ENCODE measurements at regions not wholly inside any gene's neighbourhood (a gene's known extent, or its start where the extent isn't known, plus 50 kb on each side); places are given as distances from the start of the nearest gene placed in this dataset.

DNA sequence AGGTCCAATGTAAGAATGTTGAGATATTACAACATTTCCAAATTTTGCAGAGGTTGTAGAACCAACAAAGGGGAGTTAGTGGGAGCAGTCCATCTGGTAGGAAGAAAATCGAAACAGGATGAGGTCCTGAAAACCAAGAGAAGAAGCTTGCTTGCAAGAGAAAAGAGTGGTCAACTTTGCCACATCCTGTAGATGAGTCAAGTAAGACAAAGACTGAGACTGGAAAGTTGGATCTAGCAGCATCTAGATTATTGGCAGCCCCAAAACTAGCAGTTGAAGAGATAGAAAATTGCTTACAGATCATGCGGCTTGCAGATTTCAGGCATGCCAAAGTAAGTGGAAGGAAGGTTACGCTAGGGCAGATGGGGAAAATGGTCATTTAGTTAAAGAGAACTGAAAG is 378.9 kb downstream of the GRB14 start:
- DNase-seq (ENCODE audit: low read depth in 1 of 2, low spot score in 2 of 2), result no peak
- H3K56ac ChIP-seq (replicated peaks; ENCODE audit: insufficient read length, low read depth, low read length), result no peak overlapping the region
- no peak overlapping the region for H3K14ac ChIP-seq (ENCODE audit: insufficient read length)
- H3K36me3 ChIP-seq (ENCODE audit: control insufficient read depth in 2 of 4, insufficient read depth in 4 of 4, low read length in 3 of 4), result no peaks in the 10 kb centered on the region
- 98% methylated on average over 3 of the region's 3 CpGs; no CpG with 5 or more reads in 1 of the 2 experiments for WGBS, 2 experiments (ENCODE audit: extremely low coverage in 1 of 2, insufficient coverage in 1 of 2, insufficient read length in 1 of 2, insufficient replicate concordance in 2 of 2, low coverage in 1 of 2, low lambda C conversion rate in 2 of 2, missing lambda C conversion rate in 1 of 2)
- FAIRE-seq, result no peak
- no peaks in the 10 kb centered on the region for H3K27me3 ChIP-seq (replicated peaks in 1 of 4; ENCODE audit: control insufficient read depth in 3 of 4, extremely low read depth in 1 of 4, insufficient read depth in 3 of 4, low read length in 3 of 4)
- H3K9me3 ChIP-seq (ENCODE audit: insufficient read depth in 2 of 2, low read depth in 1 of 2, low read length in 1 of 2), result no peaks in the 10 kb centered on the region
- H3K79me1 ChIP-seq (ENCODE audit: low read depth, low read length), result no peaks in the 10 kb centered on the region
- H3K9ac ChIP-seq (replicated peaks in 1 of 4; ENCODE audit: extremely low read depth in 1 of 4, low read depth in 3 of 4, low read length in 3 of 4), result no peak overlapping the region
- H3K4me2 ChIP-seq (ENCODE audit: insufficient read depth in 1 of 2, low read depth in 2 of 2, low read length in 2 of 2), result no peak overlapping the region
- H3K18ac ChIP-seq (ENCODE audit: extremely low read depth, low read length), result no peak overlapping the region
- H4K5ac ChIP-seq (ENCODE audit: insufficient read length, low read depth, low read length), result no peak overlapping the region
- no peak overlapping the region for H2BK5ac ChIP-seq (ENCODE audit: low read depth, low read length)
- H4K8ac ChIP-seq (ENCODE audit: extremely low read depth, insufficient read depth, low read length), result no peak overlapping the region
- no peaks in the 10 kb centered on the region; the same call in 1 of the 2 replicates for H3K23me2 ChIP-seq (ENCODE audit: low read depth, low read length)
- H2BK15ac ChIP-seq (ENCODE audit: low read length), result no peak overlapping the region
- H2BK12ac ChIP-seq (ENCODE audit: low read depth, low read length), result no peak overlapping the region
- TF ChIP-seq HDAC6 (IDR thresholded peaks at IDR 0.05; ENCODE audit: low read depth, low read length) (no peak), CEBPB (IDR thresholded peaks at IDR 0.05; ENCODE audit: low read depth, low read length) (no peak), KDM1A (IDR thresholded peaks at IDR 0.05; ENCODE audit: borderline replicate concordance, low read length) (no peak), RFX5 (IDR thresholded peaks at IDR 0.05; ENCODE audit: borderline replicate concordance, low read depth, low read length) (no peak), YY1 (IDR thresholded peaks at IDR 0.05; ENCODE audit: low read depth, low read length) (no peak), ZNF274 (IDR thresholded peaks at IDR 0.05; ENCODE audit: borderline replicate concordance, extremely low read depth, low read length) (no peak), TBP (IDR thresholded peaks at IDR 0.05; ENCODE audit: low read depth, low read length) (no peak), SUZ12 (IDR thresholded peaks at IDR 0.05; ENCODE audit: low read length) (no peak), EP300 (IDR thresholded peaks at IDR 0.05; ENCODE audit: borderline replicate concordance in 1 of 2, low read depth in 2 of 2, low read length in 2 of 2) (no peak), TAF1 (IDR thresholded peaks at IDR 0.05; ENCODE audit: low read depth, low read length) (no peak), CBX5 (IDR thresholded peaks at IDR 0.05; ENCODE audit: low read depth, low read length) (no peak)
- no peaks in the 10 kb centered on the region for H3K79me2 ChIP-seq (ENCODE audit: control insufficient read depth in 1 of 2, insufficient read depth in 2 of 2, low read length in 2 of 2)
- H2AK5ac ChIP-seq (ENCODE audit: low read depth, low read length), result no peak overlapping the region
- no peak overlapping the region for H3K4ac ChIP-seq (replicated peaks; ENCODE audit: insufficient read length, low read depth, low read length)
- H2BK120ac ChIP-seq (replicated peaks; ENCODE audit: low read depth, low read length), result no peak overlapping the region
- H4K20me1 ChIP-seq (replicated peaks in 1 of 2; ENCODE audit: control insufficient read depth in 1 of 2, insufficient read depth in 2 of 2, low read length in 2 of 2), result no peaks in the 10 kb centered on the region
- no peaks in the 10 kb centered on the region for H3K4me1 ChIP-seq (replicated peaks in 1 of 4; ENCODE audit: control insufficient read depth in 3 of 4, insufficient read depth in 4 of 4, low read length in 3 of 4)
- no peak overlapping the region for H4K91ac ChIP-seq (replicated peaks; ENCODE audit: insufficient read length, low read length)
- no peak overlapping the region for H3K23ac ChIP-seq (ENCODE audit: insufficient read length)
- H3K4me3 ChIP-seq (ENCODE audit: extremely low read depth in 1 of 4, insufficient read depth in 2 of 4, low read depth in 3 of 4, low read length in 4 of 4), result no peak overlapping the region
- H2BK20ac ChIP-seq (ENCODE audit: low read length), result no peak overlapping the region
- no peak overlapping the region for H3K27ac ChIP-seq (ENCODE audit: low read depth, low read length)
- ChIA-PET POLR2A (ENCODE audit: partially characterized antibody) (no interaction called here), CTCF (ENCODE audit: partially characterized antibody) (no interaction called here)
- H2AFZ ChIP-seq (ENCODE audit: low read length), result no peak overlapping the region; the same call in 1 of the 2 replicates

Measured in H1 (cell line).